Pons (tissue), 1 donor: ENCODE measurements at regions not wholly inside any gene's neighbourhood (a gene's known extent, or its start where the extent isn't known, plus 50 kb on each side); places are given as distances from the start of the nearest gene placed in this dataset.

ENCODE experiments used
- DNase-seq: peaks from one replicate; pipeline ENCODE4 v3.0.0-alpha.2; 2016; ENCODE audit warnings: low spot score

GRCh38 chr16:7093511-7093910 lies 239.1 kb upstream of the RBFOX1 start:
- DNase-seq: no peak

- no peak for DNase-seq
Observed at GRCh38 chr16:7090628-7091115, 242.0 kb upstream of the RBFOX1 start.

- no peak for DNase-seq
Observed at GRCh38 chr16:7089751-7090150, 242.9 kb upstream of the RBFOX1 start.

DNA sequence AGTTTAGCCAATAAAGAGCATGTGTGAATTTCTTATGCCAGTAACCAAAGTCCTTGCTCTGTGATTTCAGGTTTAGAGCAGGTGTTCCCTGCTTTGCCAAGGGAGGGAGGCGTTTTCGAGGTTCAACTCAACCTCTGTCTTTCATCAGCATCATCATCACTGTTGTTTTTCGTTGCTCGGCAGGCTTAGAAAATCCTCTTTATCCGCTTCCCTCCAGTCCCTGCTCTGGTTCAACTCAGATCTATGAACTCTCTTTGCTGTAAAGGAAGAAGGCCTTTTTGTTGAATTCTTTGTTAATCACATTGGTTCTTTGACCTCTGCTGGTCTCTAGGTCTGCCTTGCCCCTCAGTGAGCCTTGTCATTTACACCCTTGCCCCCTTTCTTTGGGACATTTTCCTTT lies 243.9 kb upstream of the RBFOX1 start:
- no peak for DNase-seq

DNA sequence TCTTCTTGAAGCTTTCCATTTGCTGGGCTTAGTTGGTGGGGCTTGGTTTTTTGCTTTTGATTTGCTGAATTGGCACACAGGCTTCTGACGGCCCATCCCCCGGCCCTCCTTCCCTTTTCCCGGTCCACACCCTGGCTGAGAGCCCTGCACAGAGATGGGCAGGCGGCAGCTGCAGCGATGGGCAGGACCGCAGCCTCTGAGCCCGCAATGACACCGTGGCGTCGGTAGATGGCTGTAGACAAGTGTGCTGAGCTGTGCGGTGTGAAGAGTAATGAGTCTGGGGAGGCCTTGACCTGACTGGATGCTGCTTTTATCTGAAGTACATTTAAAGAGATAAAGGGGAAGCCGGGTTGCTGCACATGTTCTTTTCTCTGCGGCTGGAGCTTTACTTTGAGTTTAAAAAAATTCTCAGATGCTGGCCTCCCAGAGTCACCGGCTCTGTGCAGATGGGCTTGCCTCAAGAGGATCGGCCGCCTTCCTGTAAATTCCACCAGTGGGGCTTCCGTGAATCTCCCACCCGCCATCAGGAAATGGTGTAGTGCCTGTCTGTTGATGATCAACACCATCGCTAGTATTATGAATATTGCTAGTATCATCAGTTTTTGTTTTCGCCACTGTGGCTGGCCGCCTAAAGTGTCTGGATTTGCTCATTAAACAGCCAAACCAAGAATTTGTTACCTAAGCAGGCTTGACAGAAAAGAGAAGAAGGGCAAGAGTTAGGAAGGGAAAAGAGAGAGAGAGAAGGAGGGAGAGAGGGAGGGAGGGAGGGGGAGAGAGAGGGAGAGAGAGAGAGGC lies 245.6 kb upstream of the RBFOX1 start:
- DNase-seq: peak; percentile 37

- DNase-seq: no peak
Observed at GRCh38 chr16:7085776-7086175, 246.9 kb upstream of the RBFOX1 start.

- no peak for DNase-seq
Observed at GRCh38 chr16:7083096-7083495, 249.5 kb upstream of the RBFOX1 start.

DNA sequence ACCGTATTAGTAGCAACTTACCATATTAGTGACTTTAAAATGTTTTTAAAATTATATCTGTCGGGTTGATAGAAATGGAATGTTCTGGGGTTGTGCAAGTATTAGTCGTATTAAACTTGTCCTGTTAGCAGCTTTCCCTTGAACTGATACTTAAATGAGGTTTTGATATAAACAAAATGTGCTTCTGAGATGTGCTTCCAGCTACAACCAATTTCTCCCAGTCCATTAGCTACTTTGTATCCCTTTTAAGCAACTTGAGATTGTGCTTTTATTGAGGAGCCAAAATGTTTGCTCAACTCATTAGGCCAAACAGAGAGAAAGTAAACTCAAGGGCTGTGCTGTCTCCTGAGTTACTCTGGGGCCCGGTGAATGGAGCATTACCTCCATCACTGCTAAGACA lies 255.0 kb upstream of the RBFOX1 start:
- DNase-seq: no peak

DNA sequence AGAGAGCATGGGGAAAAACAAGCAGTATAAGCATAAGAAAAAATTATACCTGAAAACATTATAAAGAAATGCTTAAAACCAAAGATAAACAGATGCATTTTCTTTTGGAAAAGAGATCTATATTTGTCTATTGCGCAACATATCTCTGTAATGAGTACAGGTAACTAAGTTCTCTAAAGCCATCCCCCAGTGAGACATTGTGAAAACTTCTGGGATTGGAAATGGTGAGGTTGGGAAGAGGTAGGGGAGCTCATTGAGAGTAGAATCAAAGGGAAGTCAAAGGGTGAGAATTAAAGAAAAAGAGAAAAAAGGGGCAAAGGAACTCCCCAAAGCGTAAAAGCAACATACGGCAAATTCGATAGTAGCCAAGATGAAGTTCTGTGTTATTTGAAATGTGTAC lies 257.9 kb upstream of the RBFOX1 start:
- DNase-seq: no peak

DNA sequence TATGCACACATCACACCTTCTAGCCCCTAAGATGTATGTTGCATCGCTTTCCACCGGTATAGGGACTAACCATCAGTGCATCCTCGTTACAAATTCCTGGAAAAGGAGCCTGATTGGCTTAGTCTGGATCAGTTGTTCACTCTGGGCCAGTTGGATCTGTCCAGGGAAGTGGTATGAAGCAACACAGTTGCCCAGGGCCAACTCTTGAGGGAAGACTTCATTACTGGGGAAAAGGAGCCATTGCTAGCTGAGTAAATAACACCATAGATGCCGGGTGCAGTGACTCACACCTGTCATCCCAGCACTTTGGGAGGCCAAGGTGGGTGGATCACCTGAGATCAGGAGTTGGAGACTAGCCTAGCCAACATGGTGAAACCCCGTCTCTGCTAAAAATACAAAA lies 275.2 kb upstream of the RBFOX1 start:
- DNase-seq: no peak

- no peak for DNase-seq
Observed at GRCh38 chr16:7055443-7055842, 277.2 kb upstream of the RBFOX1 start.

- no peak for DNase-seq
Observed at GRCh38 chr16:7051591-7052349, 280.9 kb upstream of the RBFOX1 start.

DNA sequence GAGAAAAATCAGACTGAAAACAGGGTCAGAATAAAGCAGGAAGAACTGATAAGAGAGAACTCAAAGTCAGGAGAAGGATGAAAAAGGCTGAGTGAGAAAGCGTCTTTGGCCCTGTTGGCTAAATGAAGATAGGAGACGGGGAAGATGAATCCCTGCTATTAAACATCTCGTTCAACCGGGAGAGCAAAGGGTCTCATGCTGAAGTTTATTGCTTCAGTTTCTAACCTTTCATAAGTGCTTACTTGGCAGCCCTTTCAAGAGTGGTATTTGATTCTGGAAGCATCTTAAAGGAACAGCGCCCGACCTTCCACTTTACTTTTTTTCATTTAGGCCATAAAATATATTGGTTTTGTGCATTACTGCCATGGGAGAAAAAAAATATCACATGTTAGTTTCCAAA lies 288.3 kb upstream of the RBFOX1 start:
- DNase-seq: no peak

- DNase-seq: no peak
Observed at GRCh38 chr16:7038475-7038874, 294.2 kb upstream of the RBFOX1 start.

DNA sequence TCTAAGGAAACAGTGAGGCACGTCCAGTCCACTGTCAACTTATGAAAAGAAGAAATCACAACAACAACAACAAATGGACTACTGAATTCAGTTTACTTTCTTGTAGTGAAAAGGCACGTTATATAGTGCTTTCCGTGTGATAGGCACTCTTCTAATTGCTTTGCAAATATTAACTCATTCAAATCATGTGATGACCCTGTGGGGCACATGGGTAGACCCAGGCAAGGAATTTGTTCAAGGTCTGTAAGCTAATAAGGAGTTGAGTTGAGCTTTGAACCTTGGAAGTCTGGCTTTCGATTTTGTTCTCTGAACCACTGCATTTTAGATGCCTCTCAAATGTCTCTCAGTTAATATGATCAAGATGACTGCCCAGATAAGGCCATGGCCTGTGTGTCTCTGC lies 295.1 kb upstream of the RBFOX1 start:
- no peak for DNase-seq

DNA sequence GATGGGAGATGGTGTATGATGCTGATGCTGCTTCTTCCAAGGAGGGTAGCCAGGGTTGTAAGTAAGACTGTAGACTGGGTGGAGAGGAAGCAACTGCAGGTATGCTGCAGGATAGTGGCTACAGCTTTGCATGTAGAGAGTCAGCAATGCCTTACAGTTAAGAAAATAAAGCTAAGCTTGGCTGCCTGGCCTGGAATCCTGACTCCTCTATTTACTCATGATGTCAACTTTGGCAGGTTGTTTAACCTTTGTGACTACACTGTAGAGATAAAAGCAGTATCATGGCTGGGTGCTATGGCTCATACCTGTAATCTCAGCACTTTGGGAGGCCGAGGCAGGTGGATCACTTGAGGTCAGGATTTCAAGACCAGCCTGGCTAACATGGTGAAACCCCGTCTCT lies 301.6 kb upstream of the RBFOX1 start:
- no peak for DNase-seq

GRCh38 chr16:7027401-7027800 lies 305.2 kb upstream of the RBFOX1 start:
- no peak for DNase-seq

GRCh38 chr16:7026639-7027038 lies 306.0 kb upstream of the RBFOX1 start:
- no peak for DNase-seq

GRCh38 chr16:7025616-7026190 lies 306.9 kb upstream of the RBFOX1 start:
- DNase-seq: peak; percentile 72

GRCh38 chr16:7021653-7022275 lies 310.9 kb upstream of the RBFOX1 start:
- no peak for DNase-seq

- no peak for DNase-seq
Observed at GRCh38 chr16:7017006-7017662, 315.5 kb upstream of the RBFOX1 start.

GRCh38 chr16:7014756-7015155 lies 317.9 kb upstream of the RBFOX1 start:
- no peak for DNase-seq
